NK-92 treated with Interleukin-12 subunit alpha and Interleukin-12 subunit beta, amount 100 ng/mL, for 24 hours (cell line): ENCODE measurements at regions not wholly inside any gene's neighbourhood (a gene's known extent, or its start where the extent isn't known, plus 50 kb on each side); places are given as distances from the start of the nearest gene placed in this dataset.
"Not testable (repeated sequence)": the region's sequence is repeated elsewhere in the genome, so short reads cannot be mapped to it uniquely, and the experiment has no call there.

ENCODE experiments used
- DNase-seq: peaks from one replicate; lab custom pipeline; 2025; lab: John Stamatoyannopoulos, UW

DNA sequence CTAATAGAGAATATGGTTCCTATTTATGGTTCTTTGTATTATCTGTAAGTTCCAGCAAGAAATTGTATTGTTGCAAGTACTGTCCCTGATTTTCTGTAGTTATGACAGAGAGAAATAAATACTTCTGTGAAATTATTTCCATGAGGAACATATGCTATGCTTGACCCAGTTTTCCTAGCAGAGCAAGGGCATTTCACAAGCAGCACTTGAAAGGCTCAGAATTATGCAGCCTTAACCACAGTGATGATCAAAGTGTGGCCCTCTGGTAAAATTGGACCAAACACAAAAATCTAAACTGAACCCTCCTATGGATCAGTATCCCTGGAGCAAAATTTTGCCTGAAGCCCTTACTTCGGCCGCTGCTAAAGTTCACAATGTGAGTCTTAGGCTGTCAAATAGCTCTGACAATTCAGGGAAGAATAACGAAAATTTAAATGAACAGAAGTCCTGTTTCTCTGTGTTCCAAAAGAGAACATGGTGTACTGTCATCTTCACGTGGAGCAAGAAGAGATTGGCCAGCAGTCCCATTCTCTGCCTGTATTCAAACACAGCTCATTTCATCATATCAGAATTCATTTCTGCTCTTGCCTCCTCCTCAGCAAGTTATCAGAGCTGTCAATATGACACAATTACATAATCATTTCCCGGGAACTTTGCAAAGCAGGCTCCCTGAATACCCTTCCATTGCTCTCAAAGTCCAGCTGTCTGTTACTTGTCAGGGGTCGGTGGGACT lies 471.9 kb downstream of the RPS29 start:
- DNase-seq: no peak

DNA sequence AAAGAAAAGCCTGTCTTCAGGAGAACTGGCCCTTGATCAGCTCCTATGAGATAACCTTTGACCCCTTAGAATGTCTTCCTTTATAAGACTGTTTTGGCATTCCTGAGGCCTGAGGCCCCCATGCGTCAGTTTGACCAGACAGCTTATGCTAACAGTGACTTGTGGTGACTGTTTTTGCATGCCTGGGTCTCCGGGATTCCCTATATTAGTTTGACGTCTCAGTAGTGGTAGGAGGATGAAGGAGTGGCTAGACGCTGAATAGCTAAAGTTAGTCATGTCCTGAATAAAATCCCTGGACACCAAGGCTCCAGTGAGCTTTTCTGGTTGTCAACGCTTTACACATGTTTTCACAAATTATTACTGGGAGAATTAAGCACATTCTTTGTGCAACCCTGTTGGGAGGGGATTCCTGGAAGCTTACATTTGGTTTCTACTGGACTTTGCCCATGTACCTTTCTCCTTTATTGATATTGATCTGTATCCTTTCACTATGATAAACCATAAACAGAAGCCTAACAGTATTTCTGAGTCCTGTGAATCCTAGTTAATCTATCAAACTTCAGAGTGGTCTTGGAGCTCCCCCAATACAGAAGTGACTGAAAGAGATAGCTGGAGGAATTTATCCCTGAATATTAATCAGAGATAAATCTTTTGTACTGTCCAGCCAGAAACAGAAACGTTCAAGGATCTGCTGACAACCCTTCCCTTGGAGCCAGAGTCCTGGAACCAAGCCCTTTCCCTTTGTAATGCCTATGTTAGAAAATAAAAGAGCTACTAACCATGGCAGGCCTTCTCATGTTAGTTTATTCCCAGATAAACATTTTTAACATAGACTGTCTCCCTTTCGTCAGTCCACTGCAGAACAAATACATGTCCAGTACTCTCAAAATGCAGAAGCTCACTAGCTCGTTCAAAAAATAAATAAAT lies 479.2 kb downstream of the RPS29 start:
- DNase-seq: no peak

DNA sequence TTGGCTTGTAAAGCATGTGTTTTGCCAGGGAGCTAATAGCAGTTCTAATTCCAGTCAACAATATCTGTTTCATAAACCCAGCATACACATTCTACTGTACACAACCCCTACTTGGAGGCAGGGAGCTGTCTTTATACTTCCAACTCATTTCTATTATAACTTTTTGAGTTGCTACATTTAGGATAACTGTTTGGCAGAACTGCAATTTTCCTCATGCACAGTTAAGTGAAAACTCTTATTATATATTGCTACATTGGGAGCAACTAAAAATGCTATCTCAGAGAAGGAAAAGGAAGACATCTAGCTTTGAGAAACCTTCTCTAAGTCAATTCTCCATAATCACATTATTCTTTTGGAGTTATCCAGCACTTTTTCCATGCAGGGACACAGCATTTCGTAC lies 480.2 kb downstream of the RPS29 start:
- DNase-seq: no peak

DNA sequence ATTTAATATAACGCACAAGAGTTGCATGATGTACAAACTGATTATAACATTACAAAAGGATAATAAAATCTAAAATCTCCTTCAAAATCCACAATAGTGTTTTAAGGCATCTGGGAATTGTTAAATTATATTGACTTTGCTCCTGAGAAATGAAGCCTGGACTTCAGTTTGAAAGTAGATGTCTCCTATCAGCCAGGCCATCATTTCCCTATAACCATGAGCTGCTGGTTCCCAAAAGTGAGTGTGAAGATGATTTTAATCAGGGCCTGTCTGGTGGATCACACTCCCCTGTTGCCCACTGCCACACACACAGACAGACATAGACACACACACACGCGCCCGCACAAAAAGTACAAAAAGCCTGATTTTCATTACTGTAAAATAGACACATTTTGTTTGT lies 480.7 kb downstream of the RPS29 start:
- no peak for DNase-seq

DNA sequence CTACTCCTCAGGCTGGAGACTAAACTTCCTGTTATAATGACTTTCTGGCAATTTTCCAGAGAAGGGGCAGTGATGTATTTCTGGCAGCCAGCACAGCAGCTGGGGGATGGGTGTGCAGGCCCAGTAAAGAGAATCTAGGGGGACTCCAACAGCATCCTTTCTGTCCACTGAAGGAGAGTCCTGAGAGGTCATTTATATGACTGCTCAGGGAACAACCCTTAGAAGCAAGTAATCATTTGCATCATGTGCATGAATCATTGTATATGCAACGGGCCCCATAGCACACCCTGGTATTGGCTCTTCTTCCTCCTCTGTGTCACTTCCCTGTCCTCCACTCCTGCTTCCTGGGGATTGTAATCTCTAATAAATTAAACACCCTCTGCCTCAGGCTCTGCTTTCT lies 493.8 kb downstream of the RPS29 start:
- no peak for DNase-seq

DNA sequence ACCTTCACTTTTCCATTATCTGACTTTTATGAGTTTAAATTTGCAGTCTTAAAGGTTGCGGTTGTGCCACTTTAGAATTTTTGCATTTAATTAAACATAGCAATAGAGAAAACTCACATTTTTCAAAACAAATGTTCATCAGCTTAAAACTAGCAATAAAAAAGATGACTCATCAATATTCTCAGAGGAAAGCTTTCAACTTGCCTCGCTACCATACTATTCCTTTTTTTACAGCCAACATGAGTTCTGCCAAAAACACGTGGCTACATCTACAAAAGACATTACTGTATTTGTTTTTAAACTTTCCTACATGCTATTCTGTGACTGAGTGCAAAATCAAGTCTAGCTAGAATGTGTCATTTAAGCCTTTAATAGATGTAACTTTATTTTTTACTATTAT lies 497.1 kb downstream of the RPS29 start:
- DNase-seq: no peak

DNA sequence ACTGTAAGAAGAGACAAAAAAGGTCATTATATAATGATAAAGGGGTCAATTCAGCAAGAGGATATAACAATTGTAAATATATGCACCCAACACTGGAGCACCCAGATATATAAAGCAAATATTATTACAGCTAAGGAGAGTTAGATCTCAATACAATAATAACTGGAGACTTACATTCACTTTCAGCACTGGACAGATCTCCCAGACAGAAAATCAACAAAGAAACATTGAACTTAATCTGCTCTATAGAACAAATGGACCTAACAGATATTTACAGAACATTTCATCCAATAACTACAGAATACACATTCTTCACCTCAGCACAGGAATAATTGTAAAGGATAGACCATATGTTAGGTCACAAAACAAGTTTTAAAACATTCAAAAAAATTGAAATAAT lies 512.9 kb downstream of the RPS29 start:
- DNase-seq: not testable (repeated sequence)

DNA sequence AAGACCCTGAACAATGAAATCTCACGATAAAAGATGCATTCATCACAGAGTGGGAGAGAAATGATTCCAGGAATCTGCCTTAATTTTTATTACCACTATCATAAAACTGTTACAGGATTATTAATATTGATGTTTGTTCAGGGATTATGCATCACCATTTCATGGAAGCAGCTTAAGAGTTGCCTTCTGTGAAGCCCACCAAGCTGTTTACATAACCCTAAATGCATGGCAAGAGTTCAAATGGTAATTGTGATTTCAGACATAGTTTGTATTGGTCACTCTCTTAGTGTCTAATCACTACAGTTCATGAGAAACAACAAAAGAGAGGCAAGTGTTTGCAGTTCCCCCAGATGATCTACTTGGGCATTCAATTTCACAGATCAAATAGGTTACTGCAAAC lies 527.7 kb downstream of the RPS29 start:
- no peak for DNase-seq

DNA sequence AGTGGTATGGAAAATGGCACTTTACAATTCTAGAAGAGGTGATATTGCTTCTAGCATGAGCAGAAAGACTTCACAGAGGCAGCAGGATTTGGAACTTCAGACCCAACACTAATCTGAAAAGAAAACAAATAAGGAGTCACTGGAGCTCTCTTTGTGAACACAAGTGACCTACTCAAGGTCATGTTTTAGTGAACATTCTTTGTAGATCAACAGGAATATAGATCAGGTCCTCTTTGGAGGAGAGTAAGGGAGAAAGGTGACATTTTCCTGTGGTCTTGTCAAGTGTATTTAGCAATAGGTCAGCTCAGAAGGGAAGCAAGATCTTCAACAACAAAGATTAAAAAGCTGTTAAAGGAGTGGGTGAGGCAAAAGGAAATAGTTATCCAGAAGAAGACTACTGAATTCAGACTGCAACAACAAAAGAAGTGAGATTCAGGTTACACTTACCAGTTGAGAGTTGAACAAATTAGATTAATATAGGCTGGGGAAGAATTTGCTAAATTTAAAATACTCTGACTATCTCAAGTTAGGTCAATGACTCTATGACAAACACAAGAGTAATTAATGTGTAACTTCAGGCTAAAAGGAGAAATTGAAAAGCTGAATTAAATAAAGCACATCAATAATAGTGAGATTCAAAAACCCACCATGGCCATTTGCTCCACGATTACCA lies 528.2 kb downstream of the RPS29 start:
- no peak for DNase-seq

DNA sequence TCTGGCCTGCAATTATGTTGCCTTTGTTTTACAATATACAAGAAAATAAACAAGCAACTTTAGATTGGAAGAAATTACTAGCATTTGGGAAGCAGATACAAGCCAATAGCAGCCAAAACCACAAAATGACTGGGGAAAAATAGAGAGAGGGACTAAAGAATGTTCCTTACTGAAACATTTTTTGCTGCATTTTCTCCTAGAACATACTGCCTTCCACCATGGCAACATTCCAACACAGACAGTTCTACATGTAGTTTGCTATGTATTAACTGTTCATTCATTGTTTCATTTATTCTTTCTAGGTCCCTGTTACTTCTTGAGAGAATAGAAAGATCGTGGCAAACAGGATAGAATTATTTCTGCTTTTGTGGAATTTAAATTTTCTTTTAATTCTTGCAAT lies 530.2 kb downstream of the RPS29 start:
- DNase-seq: no peak

DNA sequence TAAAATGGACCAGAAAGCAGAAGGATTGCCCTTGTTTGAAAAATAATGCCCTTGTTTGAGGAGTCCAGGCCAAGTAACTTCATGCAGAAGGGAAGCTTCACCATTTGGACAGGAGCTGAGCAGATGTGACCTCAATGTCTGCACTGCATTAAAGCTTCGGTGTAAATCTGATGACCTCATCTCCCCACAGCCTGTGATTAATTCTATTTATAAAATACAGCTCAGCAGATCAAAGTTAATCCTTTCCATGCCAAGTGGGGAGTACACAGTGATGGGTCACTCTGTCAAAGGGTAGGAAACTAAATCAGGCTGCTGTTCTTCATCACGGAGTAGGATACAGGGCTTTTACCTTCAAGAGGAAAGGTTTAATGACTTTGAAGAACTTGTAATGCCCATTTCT lies 533.7 kb downstream of the RPS29 start:
- no peak for DNase-seq

DNA sequence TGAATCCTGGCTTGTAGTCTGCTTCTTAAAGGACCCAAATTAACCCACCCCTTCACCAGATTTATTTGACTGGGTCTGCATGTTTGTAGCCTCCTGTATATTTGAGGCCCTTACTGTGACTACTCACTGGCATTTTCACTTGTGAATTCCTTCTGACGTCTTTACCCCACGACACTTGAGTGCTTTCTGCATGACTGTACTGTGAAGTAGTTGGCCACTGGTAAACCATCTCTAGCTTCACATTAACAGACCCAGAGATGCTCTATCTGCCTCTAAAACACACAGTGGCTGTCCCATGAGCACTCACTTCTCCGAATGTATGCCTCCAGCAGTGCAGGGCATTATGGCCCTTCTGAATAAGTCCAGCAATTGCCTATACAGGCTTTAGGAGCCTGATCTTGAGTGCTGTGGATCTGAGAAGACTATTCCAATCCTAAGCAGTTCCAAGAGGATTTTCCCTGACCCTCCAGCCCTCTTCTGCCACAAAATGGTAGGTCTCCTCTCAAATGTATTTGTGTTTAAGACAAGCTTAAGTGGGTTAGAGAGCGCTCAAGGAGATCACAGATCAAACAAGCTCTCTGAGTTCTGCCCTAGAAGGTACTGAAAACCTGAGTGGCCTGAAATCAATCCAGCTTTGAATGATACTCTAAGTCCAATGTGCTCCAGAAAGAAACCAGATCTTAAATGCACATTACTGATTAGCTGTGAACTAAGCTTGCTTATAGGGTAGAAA lies 534.7 kb downstream of the RPS29 start:
- no peak for DNase-seq

DNA sequence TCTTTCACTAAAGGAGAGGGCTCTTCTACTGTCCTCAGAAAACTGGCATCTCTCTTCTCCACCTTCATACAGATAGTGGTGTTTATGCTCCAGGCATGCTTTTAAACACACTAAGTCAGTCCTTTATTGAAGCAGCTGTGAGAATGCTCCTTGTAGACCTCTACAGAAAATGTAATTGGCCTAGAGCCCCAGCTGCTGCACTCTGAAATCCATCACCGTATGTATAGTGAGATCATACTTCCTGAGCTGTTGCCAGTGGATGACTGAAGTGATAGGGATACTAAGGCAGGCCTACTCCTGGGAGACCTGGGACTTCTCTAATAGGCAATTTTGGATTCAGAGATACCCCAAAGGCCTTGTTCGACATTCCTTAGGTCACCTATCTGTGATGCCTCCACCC lies 535.4 kb downstream of the RPS29 start:
- DNase-seq: no peak

DNA sequence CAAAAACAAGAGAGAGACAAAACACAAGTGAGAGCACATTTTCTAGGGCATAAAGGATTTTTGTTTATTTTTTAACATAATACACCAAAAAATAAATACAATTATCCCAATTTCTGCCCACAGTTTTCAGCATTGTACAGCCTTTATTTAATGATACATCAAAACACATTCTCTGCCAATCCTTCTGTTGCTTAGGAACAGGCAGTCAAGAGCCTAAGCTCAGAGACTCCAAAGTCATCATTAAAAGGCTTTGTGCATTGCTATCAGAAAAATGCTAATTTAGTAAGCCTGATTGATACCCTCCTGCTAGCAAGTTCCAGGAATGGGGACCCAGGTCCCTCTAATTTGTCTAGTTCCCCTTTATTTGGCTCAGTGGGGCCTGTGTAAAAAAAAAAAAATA lies 536.5 kb downstream of the RPS29 start:
- DNase-seq: no peak

DNA sequence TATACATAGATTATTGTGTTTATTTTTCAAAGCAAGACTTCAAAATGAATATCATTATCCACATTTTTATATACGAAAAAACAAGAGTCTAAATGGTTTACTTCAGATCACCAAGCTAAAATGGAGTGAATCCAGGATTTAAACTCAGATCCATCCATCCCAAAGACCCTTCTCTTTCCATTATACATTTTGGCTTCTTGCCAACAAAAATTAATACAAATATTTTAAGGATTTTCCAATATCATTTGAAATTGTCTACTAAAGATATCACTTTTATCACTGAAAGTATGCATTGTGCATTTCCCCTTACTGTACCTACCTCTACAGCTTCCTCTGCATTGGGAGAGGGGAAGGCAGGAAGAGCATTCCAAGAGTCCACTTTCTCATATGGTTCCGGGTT lies 541.2 kb downstream of the RPS29 start:
- DNase-seq: no peak

DNA sequence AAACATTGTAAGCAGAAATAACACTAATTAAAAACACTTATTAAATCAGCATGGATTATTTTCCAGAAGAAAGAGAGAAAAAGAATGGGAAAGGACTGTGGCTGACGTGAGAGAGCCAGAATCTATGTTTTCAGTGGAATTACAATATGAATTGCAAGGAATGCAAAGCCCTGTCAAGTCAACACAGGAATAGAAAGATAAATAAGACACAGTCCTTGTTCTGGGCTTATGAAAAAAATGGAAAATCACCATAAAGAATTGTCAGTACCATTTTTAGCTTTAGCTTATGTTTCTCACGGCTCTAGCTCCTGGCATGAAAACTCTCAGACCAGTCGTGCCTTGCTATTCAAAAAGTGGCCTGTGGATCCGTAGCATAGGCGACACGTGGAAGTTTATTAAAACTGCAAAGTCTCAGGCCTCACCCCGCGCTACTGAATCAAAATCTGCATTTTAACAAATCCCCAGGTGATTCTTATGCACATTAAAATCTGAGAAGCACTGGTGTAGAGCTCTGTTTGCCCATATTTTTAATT lies 549.1 kb downstream of the RPS29 start:
- no peak for DNase-seq

DNA sequence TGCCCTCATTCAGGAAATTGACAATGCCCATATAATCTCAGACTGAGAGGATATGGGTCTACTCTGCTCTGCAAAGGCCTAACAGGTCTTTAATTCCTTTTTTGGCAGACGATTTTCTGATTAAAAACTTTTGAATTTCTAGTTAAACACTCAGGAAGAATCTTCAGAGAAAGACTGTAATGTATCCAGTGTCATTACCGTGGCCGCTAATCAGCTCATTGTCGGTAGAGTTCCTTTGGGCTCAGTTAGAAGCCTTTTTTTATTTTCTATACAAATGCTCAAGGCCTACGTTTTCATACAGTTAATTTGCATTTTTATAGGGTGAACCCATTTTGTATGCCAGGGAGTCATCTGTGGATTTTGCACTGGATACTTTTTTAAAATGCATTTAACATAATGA lies 549.9 kb downstream of the RPS29 start:
- DNase-seq: no peak

DNA sequence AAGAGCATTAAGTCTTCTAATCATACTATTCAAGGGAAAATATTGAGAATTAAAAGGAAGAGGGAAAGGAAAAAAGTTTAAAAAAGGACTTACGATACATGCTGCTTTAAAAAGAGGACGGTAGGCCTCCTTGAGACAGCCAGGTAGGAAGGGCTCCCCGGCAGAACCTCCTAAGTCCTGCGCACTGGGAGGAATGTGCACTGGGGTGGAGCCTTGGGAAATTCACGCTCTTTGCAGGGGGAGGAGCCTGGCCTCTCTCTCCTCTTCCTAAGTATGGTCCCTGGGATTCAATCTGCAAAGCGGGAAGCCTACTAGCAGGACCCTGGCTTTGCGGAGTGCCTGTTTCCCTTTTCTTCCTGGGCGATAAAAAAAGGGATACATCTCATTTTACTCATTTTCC lies 553.0 kb downstream of the RPS29 start:
- DNase-seq: no peak

DNA sequence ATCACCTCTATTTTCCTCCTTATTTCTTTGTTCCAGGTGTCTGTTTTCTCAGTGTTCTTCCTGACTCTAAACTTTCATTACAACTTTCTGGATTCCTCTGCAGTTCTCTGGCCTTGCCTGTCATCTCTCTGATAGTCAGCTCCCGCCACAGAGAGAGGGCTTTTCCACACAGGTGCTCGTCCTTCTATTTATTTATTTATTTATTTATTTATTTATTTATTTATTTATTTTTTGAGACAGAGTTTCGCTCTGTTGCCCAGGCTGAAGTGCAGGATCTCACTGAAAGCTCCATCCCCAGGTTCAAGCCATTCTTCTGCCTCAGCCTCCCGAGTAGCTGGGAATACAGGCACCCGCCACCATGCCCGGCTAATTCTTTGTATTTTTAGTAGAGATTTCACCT lies 554.5 kb downstream of the RPS29 start:
- not testable (repeated sequence) for DNase-seq

DNA sequence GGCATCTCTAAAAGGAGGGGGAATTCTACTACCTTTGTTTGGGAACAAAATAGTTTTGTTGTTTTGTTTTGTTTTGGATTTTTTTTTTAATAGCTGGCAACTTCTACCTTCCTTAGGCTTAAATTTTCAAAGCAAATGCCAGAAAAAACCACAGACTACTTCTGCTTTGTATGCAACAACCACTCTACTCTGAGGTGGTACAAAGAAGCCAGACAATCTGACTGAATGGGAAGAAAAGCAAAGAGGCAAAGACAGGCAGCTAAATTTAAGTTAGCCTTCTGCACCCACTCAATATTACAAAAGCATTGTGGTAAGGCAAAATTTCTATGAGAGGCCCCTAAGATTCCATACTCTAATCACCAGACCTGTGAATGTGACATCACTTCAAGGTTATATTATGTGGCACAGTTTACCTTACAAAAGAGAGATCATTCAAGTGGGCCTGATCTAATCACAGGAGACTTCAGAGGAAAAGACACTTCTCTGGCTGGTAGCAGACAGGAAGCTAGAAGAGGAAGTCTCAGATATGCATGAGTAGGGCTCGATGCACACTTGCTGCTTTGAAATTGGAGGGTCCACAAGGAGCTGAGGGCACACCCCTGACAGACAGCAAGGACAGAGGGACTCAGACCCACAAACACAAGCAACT lies 566.6 kb downstream of the RPS29 start:
- DNase-seq: no peak

DNA sequence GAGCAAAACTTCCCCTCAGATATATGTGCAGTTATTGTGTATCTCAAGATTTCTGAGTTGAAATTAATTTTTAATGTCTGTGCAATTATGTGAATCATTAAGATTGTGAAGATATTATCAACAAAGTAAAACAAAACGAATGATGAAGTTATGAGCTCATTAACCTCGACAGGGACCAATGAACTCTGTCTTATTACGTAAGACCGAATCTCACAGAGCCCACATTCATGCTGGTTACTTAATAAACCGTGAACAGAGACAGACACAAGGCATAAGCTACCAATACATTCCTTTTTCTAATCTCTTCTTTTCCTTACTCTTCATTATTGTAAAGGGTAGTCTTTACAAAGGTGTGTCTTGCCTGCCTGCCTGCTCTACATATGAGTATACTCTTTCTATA lies 568.7 kb downstream of the RPS29 start:
- DNase-seq: no peak
